SK-N-MC (cell line): ENCODE measurements at regions not wholly inside any gene's neighbourhood (a gene's known extent, or its start where the extent isn't known, plus 50 kb on each side); places are given as distances from the start of the nearest gene placed in this dataset.

Experiments used
- EZH2 ChIP-seq: fragments of 200-600 bp; sonication (generic); IDR thresholded peaks from one replicate; pipeline ENCODE4 v1.6.1; 2017; ENCODE audit warnings: antibody characterized with exemption
- POLR2AphosphoS5 ChIP-seq: IDR thresholded peaks from 2 replicates; pipeline ENCODE4 v1.6.1; 2012; ENCODE audit warnings: mild to moderate bottlenecking, low read depth, low read length, borderline replicate concordance

DNA sequence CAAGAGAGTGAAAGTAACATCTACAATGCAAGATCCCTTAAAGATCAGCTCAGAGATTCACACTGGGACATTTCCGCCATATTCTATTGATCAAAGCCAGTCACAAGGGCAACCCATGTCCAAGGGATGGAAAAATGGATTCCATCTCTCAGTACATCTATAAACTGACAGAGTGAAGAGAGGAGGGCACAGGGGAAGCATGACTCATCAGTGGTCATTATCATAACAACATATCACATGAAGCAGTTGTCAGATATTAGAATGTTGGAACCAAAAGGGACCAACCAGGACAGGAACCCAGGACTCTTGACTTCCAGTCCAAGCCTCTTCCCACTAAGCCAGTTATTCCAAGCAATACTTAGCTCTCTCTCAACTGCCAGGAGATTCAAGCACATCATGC lies 54.9 kb upstream of the IGFBP2 start:
- TF ChIP-seq EZH2, result no peak
- no peak for TF ChIP-seq POLR2AphosphoS5
